22Rv1 (cell line): ENCODE measurements at regions not wholly inside any gene's neighbourhood (a gene's known extent, or its start where the extent isn't known, plus 50 kb on each side); places are given as distances from the start of the nearest gene placed in this dataset.

Experiments used
- H3K27ac ChIP-seq: fragments of 450-650 bp; 2 replicates; pipeline ENCODE4 v1.5.1; 2017
- ZFX ChIP-seq: fragments of 450-650 bp; IDR thresholded peaks from 2 replicates; pipeline ENCODE4 v1.6.1; 2017; ENCODE audit warnings: antibody characterized with exemption, borderline replicate concordance
- TF ChIP-seq, protein P1 (sequence below): fragments of 450-650 bp; IDR thresholded peaks from 2 replicates; pipeline ENCODE4 v1.5.1; 2017; ENCODE audit warnings: mild to moderate bottlenecking

DNA sequence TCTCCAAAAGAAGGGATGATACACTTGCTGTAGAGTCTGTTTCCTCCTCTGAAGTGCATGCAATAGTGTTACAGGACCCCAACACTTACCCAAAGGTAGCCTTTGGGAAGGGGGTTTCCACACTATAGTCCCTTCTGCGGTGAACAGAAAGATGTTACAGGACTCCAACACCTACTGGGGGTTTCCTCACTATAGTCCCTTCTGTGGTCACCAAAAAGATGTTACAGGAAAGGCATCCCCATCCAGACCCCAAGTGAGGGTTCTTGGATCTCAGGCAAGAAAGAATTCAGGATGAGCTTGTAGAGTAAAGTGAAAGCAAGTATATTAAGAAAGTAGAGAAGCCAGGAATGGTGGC is 69.2 kb upstream of the PIK3CG start:
- H3K27ac ChIP-seq: no peak overlapping the region

DNA sequence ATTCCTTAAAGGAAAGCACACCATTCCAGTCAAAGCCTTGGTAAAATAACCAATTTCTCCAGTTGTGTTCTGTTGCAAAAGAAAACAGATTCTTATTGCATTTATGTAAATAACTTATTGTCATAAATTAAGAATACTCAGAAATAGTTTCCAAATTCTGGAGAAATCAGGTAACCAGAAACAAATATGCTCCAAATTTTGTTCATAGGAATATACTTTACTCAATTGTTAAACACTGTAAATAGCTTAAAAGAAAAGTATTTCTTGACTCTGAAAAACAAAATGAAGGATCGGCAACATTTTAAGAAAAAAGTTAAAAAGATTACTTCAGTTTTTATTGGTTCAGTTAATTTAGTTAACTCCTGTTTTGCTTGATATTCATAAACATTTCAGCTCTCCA is 67.1 kb upstream of the PIK3CG start:
- TF ChIP-seq, protein P1, sequence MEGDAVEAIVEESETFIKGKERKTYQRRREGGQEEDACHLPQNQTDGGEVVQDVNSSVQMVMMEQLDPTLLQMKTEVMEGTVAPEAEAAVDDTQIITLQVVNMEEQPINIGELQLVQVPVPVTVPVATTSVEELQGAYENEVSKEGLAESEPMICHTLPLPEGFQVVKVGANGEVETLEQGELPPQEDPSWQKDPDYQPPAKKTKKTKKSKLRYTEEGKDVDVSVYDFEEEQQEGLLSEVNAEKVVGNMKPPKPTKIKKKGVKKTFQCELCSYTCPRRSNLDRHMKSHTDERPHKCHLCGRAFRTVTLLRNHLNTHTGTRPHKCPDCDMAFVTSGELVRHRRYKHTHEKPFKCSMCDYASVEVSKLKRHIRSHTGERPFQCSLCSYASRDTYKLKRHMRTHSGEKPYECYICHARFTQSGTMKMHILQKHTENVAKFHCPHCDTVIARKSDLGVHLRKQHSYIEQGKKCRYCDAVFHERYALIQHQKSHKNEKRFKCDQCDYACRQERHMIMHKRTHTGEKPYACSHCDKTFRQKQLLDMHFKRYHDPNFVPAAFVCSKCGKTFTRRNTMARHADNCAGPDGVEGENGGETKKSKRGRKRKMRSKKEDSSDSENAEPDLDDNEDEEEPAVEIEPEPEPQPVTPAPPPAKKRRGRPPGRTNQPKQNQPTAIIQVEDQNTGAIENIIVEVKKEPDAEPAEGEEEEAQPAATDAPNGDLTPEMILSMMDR: no peak
- TF ChIP-seq ZFX: no peak
- H3K27ac ChIP-seq: no peak overlapping the region

More for the DNA sequence above, 69.2 kb upstream of the PIK3CG start:
- TF ChIP-seq ZFX: no peak
- TF ChIP-seq, protein P1: no peak

DNA sequence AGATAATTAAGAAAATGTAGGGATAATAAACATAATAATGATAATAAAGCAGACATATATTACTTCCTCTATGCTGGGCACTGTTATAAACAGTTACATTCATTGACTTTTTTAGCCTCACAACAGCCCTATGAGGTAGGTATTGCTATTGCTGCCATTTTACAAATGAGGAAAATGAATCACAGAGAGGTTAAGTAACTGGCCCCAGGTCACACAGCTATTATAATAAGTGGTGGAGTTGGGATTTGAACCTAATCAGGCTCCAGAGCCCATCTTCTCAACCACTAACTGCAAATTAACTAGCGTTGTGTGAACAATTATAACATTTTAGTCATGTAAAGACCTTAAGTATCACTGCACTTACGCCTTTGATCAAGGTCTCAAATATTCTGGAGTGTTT is 62.5 kb upstream of the PIK3CG start:
- TF ChIP-seq ZFX: no peak
- TF ChIP-seq, protein P1: no peak
- no peak overlapping the region for H3K27ac ChIP-seq

DNA sequence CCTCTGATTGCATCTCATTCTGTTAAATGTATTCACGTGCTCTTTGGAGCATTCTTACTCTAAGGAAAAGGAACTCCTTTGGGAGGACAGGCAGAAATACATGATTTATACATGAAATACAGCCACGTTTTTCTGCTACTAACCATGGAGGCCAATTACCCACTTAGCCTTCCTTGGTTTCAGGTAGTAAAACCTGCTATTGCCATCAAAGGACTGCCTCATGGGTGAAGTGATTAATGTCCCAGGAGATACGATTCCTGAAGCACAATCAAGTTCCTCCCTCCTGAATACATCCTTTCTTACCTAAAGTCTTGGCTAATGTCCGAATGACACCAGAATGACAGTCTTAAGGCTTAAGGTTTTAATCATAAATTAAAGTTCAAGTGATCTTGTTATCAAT is 58.5 kb upstream of the PIK3CG start:
- H3K27ac ChIP-seq: no peak overlapping the region
- TF ChIP-seq, protein P1: no peak
- TF ChIP-seq ZFX: no peak

DNA sequence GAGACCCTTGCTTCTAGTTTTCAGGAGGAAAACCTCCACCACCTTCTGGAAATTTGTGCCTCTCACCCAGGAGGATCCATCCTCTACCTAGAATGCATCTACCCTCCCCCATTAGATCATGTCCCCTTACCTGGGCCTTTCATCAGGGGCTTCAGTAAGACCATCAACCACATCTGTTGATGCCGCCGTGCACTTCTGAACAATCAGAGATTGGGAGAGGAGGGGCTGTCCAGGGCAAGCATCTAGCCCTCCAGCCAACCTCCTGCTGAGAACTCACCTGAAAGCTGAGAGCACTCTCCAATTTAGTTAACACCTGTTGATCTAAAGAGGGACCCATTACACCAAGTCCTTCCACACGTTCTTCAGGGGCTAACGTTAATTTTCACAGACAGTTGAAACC is 57.6 kb upstream of the PIK3CG start:
- TF ChIP-seq ZFX: no peak
- TF ChIP-seq, protein P1: no peak
- no peak overlapping the region for H3K27ac ChIP-seq

DNA sequence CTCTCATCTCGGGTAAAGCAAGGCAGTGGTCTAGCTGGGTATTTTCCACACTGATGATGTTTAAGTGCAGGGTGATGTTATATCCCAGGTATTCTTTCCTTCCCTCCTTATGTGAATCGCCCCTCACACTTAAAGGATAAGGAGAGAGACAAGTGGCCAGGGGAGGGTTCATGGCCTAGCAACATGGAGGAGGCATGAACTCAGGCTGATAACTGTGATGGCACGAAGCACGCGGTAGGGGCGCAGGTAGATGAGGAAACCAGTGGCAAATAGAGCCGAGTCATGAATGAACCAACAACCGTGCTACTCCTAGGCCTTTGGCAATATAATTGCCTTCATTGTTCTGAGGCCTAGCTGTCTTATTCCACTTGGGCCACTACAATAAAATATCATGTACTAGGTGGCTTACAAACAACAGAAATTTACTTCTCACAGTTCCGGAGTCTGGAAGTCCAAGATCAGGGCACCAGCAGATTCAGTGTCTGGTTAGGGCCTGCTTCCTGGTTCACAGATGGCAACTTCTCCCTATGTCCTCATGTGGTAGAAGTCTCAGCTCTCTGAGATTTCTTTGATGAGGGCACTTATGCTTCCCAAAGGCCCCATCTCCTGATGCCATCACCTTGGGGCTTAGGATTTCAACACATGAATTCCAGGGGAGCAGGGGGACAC is 56.0 kb upstream of the PIK3CG start:
- no peak overlapping the region for H3K27ac ChIP-seq
- TF ChIP-seq, protein P1: no peak
- TF ChIP-seq ZFX: no peak

DNA sequence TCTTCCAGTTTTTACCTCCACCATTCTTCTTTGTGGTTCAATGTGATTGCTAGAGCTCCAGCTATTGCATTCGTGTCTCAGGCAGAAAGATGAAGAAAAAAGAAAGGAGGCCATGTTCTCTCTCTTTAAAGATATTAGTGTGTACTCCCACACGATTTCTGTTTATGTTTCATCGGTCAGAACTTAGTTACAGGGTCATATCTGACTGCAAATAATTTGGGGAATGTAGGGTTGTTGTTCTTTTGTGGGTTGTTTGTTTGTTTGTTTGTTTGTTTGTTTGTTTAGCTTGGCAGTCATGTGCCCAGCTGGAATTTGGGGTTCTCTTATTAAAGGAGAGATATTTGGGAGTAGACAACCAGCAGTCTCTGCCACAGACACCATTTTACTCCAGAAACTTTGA is 53.6 kb upstream of the PIK3CG start:
- TF ChIP-seq, protein P1: no peak
- TF ChIP-seq ZFX: no peak
- H3K27ac ChIP-seq: no peak overlapping the region
